GM18505 (cell line): ENCODE measurements at regions not wholly inside any gene's neighbourhood (a gene's known extent, or its start where the extent isn't known, plus 50 kb on each side); places are given as distances from the start of the nearest gene placed in this dataset.

Experiments
- ATAC-seq: cut with Tn5 transposase; IDR thresholded peaks from one replicate; pipeline ENCODE4 v1.9.1; 2021; ENCODE audit not compliant: unreplicated experiment
- POLR2A ChIP-seq: IDR thresholded peaks from 4 replicates; pipeline ENCODE4 v1.6.1; 2011; ENCODE audit warnings: borderline replicate concordance; ENCODE audit not compliant: insufficient read depth, insufficient read length; ENCODE audit errors: extremely low read depth

GRCh38 chr1:229028987-229029878, 241.7 kb upstream of the RAB4A start:
- TF ChIP-seq POLR2A = no peak
- no peak for ATAC-seq

GRCh38 chr1:229029879-229030235, 241.1 kb upstream of the RAB4A start:
- ATAC-seq = no peak
- no peak for TF ChIP-seq POLR2A

GRCh38 chr1:229030630-229031029, 240.3 kb upstream of the RAB4A start:
- TF ChIP-seq POLR2A = no peak
- ATAC-seq = no peak

GRCh38 chr1:229031061-229031460, 239.8 kb upstream of the RAB4A start:
- no peak for ATAC-seq
- TF ChIP-seq POLR2A = no peak

GRCh38 chr1:229031481-229032341, 239.2 kb upstream of the RAB4A start:
- no peak for TF ChIP-seq POLR2A
- no peak for ATAC-seq

DNA sequence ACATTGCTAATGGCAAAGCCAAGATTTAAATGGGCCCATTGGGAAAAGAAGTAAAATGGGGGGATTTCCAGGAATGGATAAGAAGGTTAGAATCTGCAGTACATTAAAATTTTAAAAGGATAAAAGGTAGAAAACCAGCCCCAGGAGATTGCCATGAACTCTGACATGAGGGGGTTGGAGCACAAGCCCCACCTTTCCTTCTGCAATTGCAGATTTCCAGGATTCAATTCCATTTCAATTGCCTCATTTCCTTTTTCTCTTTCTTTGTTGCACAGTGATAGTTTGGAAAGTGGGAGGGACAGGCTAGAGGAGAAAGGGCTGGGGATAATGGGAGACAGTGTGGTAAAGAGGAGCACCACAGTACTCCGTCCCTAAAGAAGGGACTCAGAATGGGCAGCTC, 238.5 kb upstream of the RAB4A start:
- ATAC-seq = no peak

DNA sequence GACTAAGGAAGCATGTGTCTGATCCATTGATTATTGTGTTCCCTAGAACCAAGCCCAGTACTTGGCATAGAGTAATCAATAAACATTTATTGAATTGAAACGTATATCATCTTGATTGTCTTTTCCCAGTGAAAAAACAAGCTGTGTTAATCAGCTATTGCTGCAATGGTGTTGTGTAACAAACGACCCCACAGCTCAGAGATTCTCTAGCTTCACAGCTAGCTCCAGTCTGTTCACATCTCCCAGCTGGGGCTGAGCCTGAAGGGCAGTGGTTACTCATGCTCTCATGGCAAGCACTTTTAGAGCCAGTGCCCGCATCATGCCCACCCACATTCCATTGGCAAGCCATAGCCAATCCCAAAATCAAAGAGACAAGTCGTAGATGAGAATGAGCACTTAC, 237.4 kb upstream of the RAB4A start:
- no peak for ATAC-seq
- TF ChIP-seq POLR2A = no peak

More for the DNA sequence above, 238.5 kb upstream of the RAB4A start:
- no peak for TF ChIP-seq POLR2A

GRCh38 chr1:229034342-229034741, 236.6 kb upstream of the RAB4A start:
- TF ChIP-seq POLR2A = no peak
- no peak for ATAC-seq

DNA sequence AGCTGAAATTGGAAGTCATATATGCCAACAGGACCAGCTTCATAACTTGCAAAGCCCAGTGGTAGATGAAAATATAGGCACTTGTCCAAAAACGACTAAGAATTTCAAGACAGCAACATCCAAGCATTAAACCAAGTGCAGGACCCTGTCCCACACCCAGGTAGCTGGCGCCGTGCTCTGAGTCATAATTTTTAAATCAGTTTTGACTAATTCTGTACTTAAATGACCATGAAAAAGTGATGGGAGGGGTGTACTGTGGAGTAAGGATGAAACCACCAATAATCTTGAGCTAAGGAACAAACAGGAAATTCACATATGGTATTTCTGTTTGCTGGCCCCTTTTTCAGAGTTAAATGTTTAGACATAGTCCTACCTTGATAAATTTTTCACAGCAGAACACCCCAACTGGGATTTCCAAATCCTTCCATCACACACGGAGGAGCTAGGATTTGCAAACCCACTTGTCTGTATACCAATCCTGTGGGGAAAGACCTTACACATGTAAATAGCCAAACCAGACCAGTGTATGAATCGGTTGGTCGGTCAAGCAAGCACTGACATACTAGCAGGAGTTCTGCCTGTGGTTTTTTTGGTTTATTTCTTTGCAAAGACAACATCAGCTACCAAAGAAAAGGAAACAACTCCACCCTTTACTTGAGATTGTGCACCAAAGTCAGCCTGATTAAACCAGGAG, 235.7 kb upstream of the RAB4A start:
- no peak for TF ChIP-seq POLR2A
- ATAC-seq = peak; percentile 88

- ATAC-seq = peak; percentile 43
- TF ChIP-seq POLR2A = no peak
Observed at GRCh38 chr1:229035748-229036082, 235.2 kb upstream of the RAB4A start.

- ATAC-seq = no peak
- no peak for TF ChIP-seq POLR2A
Observed at GRCh38 chr1:229037806-229038405, 233.0 kb upstream of the RAB4A start.

DNA sequence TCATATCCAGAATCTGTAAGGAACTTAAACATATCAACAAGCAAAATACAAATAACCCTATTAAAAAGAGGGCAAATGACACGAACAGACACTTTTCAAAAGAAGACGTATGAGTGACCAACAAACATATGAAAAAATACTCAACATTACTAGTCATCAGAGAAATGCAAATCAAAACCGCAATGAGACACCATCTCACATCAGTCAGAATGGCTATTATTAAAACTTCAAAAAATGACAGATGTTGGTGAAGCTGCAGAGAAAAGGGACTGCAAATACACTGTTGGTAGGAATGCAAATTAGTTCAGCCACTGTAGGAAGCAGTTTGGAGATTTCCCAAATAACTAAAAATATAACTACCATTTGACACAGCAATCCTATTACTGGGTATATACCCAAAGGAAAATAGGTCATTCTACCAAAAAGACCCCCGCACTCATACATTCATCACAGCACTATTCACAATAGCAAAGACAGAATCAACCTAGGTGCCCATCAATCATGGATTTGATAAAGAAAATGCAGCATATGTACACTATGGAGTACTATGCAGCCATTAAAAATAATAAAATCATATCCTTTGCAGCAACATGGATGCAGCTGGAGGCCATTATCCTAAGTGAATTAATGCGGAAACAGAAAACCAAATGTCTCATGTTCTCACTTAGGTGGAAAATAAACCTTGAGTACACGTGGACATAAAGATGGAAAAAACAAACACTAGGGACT, 230.1 kb upstream of the RAB4A start:
- no peak for ATAC-seq
- TF ChIP-seq POLR2A = no peak
